ENCODE measurements at regions not wholly inside any gene's neighbourhood (a gene's known extent, or its start where the extent isn't known, plus 50 kb on each side); places are given as distances from the start of the nearest gene placed in this dataset.

GRCh38 chr20:12255461-12255970 is 337.8 kb downstream of the BTBD3 start:
- no peak overlapping the region for H3K56ac ChIP-seq (ENCODE audit: insufficient read length, low read depth, low read length)
- H3K14ac ChIP-seq (ENCODE audit: insufficient read depth, low read length): no peak overlapping the region
- no peak overlapping the region for H3K27ac Mint-ChIP-seq
- no peak overlapping the region for H2AK5ac ChIP-seq (ENCODE audit: insufficient read length, low read length)
- H2BK120ac ChIP-seq (ENCODE audit: low read depth, low read length, poor library complexity, severe bottlenecking): no peak overlapping the region
- H3K27ac ChIP-seq (ENCODE audit: insufficient read length, low read depth, low read length): no peak overlapping the region
- no peak overlapping the region for H3K23ac ChIP-seq (ENCODE audit: insufficient read length, low read depth, low read length)
- H3K4me1 ChIP-seq (ENCODE audit: insufficient read depth, low read length): peaks cover 4% of the 10 kb centered on the region
- no peaks in the 10 kb centered on the region for H3K9me3 ChIP-seq (ENCODE audit: control insufficient read depth, low read depth, low read length)
- no peaks in the 10 kb centered on the region for H3K27me3 Mint-ChIP-seq (ENCODE audit: low read depth)
- H4K8ac ChIP-seq (replicated peaks; ENCODE audit: insufficient read length, low read depth, low read length): no peak overlapping the region
- no peak for DNase-seq
- no peaks in the 10 kb centered on the region for H3K27me3 ChIP-seq (ENCODE audit: insufficient read depth, low read length)
- no peak overlapping the region for H3K4me2 ChIP-seq (ENCODE audit: insufficient read depth, insufficient read length, low read length)
- H2AFZ ChIP-seq (ENCODE audit: low read length): no peak overlapping the region
- H4K91ac ChIP-seq (ENCODE audit: insufficient read length, low read depth, low read length): no peak overlapping the region
- H3K36me3 Mint-ChIP-seq (ENCODE audit: insufficient read depth in 1 of 3, low read depth in 3 of 3): no peaks in the 10 kb centered on the region
- H3K4ac ChIP-seq (ENCODE audit: low read depth, low read length): no peak overlapping the region
- no peak overlapping the region for H2BK12ac ChIP-seq (ENCODE audit: insufficient read length, low read depth, low read length)
- peaks cover 2 to 3% of the 10 kb centered on the region in 2 experiments; a peak in 2 of 5 replicates for H3K9me3 Mint-ChIP-seq
- no peak overlapping the region for H3K9ac ChIP-seq (ENCODE audit: extremely low read depth, insufficient read length, low read length)
- no peak overlapping the region for H3K4me3 Mint-ChIP-seq
- H4K5ac ChIP-seq (ENCODE audit: insufficient read length, low read depth, low read length): no peak overlapping the region
- TF ChIP-seq CTCF (conservative IDR thresholded peaks at IDR 0.05): no peak
- no CpG with 5 or more reads among the region's 3 CpGs for WGBS (ENCODE audit: extremely low coverage, insufficient read length, low lambda C conversion rate)
- H2BK5ac ChIP-seq (ENCODE audit: insufficient read length, low read length): no peak overlapping the region
- no peaks in the 10 kb centered on the region for H3K79me1 ChIP-seq (ENCODE audit: insufficient read depth, low read depth, low read length, poor library complexity, severe bottlenecking)
- H3K79me2 ChIP-seq (ENCODE audit: insufficient read depth, low read length): no peaks in the 10 kb centered on the region
- no peaks in the 10 kb centered on the region for H3K23me2 ChIP-seq (ENCODE audit: insufficient read length, low read depth, low read length, poor library complexity, severe bottlenecking)
- H2BK15ac ChIP-seq (ENCODE audit: low read depth, low read length): no peak overlapping the region
- no peak overlapping the region for H3T11ph ChIP-seq (ENCODE audit: low read length)
- H2BK20ac ChIP-seq (ENCODE audit: low read depth, low read length, poor library complexity, severe bottlenecking): no peak overlapping the region
- H3K18ac ChIP-seq (ENCODE audit: insufficient read length, low read depth, low read length): no peak overlapping the region
- H4K20me1 ChIP-seq (ENCODE audit: control insufficient read depth, insufficient read depth, insufficient read length): no peaks in the 10 kb centered on the region
- H3K4me1 Mint-ChIP-seq: peaks cover 20 to 25% of the 10 kb centered on the region in 2 experiments
